ENCODE measurements at regions not wholly inside any gene's neighbourhood (a gene's known extent, or its start where the extent isn't known, plus 50 kb on each side); places are given as distances from the start of the nearest gene placed in this dataset.

- TF ChIP-seq, protein P1, sequence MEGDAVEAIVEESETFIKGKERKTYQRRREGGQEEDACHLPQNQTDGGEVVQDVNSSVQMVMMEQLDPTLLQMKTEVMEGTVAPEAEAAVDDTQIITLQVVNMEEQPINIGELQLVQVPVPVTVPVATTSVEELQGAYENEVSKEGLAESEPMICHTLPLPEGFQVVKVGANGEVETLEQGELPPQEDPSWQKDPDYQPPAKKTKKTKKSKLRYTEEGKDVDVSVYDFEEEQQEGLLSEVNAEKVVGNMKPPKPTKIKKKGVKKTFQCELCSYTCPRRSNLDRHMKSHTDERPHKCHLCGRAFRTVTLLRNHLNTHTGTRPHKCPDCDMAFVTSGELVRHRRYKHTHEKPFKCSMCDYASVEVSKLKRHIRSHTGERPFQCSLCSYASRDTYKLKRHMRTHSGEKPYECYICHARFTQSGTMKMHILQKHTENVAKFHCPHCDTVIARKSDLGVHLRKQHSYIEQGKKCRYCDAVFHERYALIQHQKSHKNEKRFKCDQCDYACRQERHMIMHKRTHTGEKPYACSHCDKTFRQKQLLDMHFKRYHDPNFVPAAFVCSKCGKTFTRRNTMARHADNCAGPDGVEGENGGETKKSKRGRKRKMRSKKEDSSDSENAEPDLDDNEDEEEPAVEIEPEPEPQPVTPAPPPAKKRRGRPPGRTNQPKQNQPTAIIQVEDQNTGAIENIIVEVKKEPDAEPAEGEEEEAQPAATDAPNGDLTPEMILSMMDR (IDR thresholded peaks at IDR 0.05), result no peak
- TF ChIP-seq POLR2A (IDR thresholded peaks at IDR 0.05) (no peak), EP300 (IDR thresholded peaks at IDR 0.05) (no peak)
Measured at GRCh38 chr6:167479301-167479700, 154.4 kb downstream of the TTLL2 start.

Data from tibial nerve (tissue), 4 donors.